HG03469 (cell line): ENCODE measurements at regions not wholly inside any gene's neighbourhood (a gene's known extent, or its start where the extent isn't known, plus 50 kb on each side); places are given as distances from the start of the nearest gene placed in this dataset.

ENCODE experiments used
- ATAC-seq: cut with Tn5 transposase; IDR thresholded peaks from one replicate; pipeline ENCODE4 v1.9.1; 2021; ENCODE audit warnings: mild to moderate bottlenecking, moderate library complexity, moderate number of reproducible peaks; ENCODE audit not compliant: unreplicated experiment

DNA sequence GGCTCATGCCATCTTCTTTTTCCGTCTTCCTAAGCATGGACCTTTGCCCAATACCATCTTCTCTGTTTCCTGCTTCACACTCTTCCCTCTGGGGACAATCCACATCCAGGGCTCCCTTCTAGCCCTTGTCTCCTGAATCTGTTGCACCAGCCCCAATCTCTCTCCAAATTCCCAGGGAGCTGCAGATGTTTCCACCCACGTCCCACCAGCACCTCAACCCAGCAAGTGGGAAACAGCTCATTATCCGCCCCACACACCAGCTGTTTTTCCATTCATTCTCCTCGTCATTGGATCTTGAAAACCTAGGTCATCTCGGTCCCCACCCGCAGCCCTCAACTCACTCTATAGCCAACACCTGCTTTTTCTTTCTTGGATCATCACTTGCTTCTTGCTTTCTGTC is 185.0 kb upstream of the CDYL start:
- ATAC-seq: no peak

- no peak for ATAC-seq
Observed at GRCh38 chr6:4589295-4589694, 186.9 kb upstream of the CDYL start.

DNA sequence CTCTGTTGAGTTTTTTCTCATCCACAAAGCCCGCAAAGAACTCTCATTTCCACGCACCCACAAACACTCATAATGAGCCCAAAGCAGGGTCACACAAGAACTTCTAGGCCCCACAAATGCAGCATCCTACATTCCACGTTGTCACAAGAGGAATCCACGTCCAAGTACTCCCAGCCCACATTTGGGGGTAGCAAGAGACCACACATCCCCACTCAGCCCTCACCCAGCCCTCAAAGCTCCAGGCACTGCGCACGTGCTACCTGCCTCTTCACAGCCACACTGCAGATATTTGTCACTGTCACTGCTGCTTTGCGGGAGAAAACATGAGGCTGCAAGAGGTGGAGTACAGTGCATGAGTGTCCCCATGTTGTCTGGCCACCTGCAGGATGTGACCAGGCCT is 187.6 kb upstream of the CDYL start:
- no peak for ATAC-seq

GRCh38 chr6:4588163-4588562 is 188.0 kb upstream of the CDYL start:
- ATAC-seq: no peak

- no peak for ATAC-seq
Observed at GRCh38 chr6:4587171-4587570, 189.0 kb upstream of the CDYL start.

DNA sequence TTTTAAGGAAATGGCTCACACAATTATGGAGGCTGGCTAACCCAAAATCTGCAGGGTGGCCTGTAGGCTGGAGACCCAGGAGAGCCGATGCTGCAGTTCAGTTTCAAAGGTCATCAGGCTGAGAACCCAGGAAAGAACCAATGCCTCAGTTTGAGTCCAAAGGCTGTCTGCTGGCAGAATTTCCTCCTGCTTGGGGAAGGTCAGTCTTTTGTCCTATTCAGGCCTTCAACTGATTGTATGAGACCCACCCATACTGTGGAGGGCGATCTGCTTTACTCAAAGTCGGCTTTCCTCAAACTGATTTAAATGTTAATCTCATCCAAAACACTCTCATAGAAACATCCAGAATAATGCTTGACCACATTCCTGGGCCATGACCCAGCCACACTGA is 189.7 kb upstream of the CDYL start:
- no peak for ATAC-seq

- no peak for ATAC-seq
Observed at GRCh38 chr6:4585682-4586468, 190.3 kb upstream of the CDYL start.

DNA sequence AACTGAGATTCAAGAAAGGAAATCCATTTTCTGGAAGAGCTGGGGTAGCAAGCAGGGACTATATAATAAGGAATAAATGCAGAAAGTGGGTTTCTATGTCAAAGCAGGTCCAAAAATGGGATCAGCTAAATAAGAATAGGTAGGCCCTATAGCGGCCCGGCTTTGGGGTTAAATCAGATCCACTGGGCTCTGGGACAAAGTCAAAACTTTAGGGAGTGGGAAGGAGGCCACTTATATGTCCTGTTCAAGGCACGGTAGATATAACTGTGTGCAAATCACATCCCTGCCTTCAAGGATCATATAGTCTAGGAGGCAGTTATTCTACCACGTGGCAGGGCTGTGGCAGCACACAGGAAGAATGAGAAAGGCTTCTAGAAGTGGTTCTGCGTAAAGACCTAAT is 191.4 kb upstream of the CDYL start:
- no peak for ATAC-seq

- no peak for ATAC-seq
Observed at GRCh38 chr6:4582506-4583417, 193.4 kb upstream of the CDYL start.

GRCh38 chr6:4581468-4582385 is 194.5 kb upstream of the CDYL start:
- no peak for ATAC-seq

DNA sequence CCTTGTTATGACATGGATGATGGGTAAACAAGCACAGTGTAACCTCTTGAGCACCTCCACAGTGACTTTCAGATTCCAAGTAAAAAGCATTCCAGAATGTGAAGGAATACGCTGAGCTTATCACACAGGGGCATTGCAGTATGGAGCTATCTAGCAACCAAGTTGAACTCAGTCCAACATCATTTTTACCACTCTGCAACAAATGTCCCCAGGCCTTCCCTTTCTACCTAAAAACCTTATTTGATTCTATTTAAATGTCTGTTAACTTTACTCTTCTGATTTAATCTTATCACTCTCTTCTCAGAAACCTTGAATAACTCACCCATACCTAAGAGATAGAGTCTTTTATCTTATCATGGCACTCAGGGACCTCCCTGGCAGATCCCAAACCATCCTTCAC is 195.8 kb upstream of the CDYL start:
- no peak for ATAC-seq

DNA sequence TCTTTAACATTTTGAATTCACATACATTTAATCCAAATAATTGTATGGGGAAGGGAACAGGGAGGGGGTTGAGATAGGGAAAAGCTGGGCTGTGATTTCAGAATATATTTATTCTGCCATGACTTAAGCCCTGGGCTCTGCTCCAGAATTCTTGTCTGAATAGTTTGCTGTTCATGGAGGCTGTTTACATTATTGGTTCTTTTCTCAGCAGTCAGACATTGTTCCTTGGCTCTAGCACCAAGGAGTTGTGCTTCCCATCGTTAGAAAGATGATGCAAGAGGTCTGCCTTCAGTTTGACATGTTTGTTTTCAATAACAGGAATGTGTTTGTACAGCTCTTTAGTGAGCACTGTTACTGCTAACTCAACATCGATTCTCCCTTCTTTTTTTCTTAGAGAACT is 198.8 kb upstream of the CDYL start:
- ATAC-seq: no peak

GRCh38 chr6:4575714-4576113 is 200.5 kb upstream of the CDYL start:
- no peak for ATAC-seq

DNA sequence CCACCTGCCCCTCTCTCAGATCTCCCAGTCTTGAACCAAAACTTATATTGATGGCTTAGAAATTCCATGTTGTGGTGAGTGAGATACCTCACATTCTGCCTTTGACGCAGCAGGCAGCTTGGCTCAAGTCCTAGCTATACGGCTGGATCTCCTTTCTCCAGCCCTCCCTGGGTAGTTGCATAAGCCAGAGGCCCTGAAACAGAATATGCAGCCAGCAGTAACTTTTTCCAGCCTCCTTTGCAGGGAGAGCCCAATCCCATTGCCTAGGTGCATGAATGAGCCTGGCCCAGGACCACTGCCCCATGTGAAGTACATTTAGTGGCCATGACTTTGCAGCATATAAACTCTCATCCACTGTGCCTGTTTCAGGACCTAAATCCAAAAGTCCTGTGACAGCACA is 202.2 kb upstream of the CDYL start:
- no peak for ATAC-seq

- ATAC-seq: no peak
Observed at GRCh38 chr6:4571011-4571410, 205.2 kb upstream of the CDYL start.

DNA sequence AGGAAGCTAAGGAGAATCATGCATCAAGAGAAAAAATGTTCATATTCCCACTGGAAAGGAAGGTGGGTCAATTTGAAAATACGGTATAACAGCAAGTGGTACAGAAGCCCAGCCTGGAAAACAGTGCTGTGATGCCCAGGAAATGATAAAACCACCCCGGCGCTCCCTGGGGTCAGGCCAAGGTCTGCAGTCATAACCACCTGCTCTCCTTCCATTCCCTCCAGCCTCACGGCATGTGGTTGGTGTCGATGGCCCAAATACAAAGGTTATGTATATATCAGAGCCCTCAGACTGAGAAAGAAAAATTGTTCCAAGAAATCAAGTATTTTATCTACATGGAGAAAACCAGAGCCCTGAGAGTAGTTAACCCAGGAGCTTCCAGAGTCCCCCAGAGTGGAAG is 208.1 kb upstream of the CDYL start:
- no peak for ATAC-seq

- ATAC-seq: no peak
Observed at GRCh38 chr6:4567141-4567540, 209.1 kb upstream of the CDYL start.

DNA sequence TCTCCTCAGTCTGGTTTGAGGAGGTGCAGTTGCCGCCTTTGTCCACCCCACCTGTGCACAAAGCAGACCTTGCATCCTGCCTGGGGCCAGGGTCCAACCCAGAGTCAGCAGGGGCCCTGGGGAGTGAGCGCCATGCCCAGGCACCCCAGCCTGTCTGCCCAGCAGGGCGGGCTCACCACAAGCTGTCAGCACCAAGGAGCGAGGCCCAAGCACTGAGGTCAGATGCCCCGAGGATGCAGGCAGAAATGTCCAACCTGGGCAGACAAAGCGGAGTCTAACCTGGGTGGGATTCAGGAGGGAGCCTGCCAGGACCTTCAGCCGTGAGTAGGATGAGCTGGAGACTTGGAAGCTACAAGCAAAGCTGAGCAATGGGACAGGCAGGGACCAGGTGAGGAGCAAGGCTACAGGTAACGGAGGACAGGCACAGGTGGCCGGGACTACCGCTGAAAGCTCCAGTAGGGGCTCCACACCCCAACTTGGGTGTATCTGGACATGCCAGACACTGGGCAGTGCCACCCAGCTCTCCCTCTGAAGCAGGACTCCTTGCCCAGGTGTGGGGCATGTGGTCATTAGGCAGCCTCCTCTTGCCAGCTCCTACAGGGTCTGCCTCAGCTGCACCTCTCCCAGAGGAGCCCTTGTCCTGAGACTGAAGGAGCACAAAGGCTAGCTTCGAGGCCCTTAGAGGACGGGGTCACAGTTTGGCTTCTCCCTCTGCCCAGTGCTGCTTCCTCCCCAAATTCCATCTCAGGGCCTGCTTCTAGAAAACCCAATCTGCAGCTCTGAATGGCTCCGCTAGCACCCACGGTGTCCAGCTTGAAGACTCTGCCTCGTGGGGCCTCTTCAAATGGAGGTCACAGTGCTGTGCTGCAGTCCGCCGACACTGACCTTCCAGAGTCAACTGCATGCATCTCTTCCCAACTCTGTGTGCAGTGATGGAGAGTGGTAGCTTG is 210.6 kb upstream of the CDYL start:
- ATAC-seq: no peak

DNA sequence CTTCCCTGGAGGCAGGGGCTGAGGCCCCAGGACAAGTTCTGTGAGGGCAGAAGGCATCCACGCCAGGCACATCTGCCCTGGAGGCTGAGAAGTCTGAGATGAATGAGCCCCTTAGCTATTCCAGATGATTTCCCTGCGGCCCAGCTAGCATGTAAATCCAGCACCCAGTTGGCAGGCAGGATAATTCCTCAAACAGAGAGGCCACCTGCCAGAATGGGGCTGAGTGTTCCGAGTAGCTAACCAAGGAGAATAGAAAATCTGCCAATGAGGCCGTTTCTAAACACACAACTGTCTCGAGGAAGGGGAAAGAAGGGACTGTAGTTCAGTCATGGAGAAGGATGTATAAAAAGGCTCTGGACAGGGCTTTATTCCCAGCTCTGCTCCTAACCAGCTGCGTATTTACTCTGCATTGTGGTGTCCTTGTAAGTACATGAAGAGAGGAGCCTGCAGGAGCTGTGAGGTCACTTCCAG is 211.4 kb upstream of the CDYL start:
- ATAC-seq: no peak

DNA sequence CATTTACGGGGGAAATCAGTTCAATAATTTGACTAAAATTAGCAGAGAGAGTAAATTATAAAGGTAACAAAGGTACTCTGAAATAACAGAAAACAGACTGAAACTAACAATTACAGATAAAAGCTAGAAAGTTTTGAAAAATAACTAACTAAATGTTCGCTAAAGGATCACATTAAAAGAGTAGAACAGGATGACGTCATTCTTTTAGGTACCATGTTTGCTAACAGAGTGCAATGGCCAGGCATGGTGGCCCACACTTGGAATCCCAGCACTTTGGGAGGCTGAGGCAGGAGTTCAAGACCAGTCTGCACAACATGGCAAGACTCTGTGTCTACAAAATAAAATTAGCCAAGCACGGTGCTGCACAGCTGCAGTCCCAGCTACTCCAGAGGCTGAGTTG is 212.3 kb upstream of the CDYL start:
- no peak for ATAC-seq
